Daoy (cell line): ENCODE measurements at regions not wholly inside any gene's neighbourhood (a gene's known extent, or its start where the extent isn't known, plus 50 kb on each side); places are given as distances from the start of the nearest gene placed in this dataset.

ENCODE experiments used
- DNase-seq: peaks from one replicate; pipeline ENCODE4 v3.0.0-alpha.2; 2015; ENCODE audit warnings: low read depth

- no peak for DNase-seq
Measured at GRCh38 chr6:147033267-147033666, 170.9 kb upstream of the STXBP5 start.

GRCh38 chr6:147035886-147036285 is 168.3 kb upstream of the STXBP5 start:
- no peak for DNase-seq

- DNase-seq, result no peak
Measured at GRCh38 chr6:147037881-147038280, 166.3 kb upstream of the STXBP5 start.

- DNase-seq, result no peak
Measured at GRCh38 chr6:147040121-147040910, 163.9 kb upstream of the STXBP5 start.

- DNase-seq, result no peak
Measured at GRCh38 chr6:147042679-147043078, 161.5 kb upstream of the STXBP5 start.

GRCh38 chr6:147043994-147044477 is 160.2 kb upstream of the STXBP5 start:
- DNase-seq, result no peak

GRCh38 chr6:147046141-147046877 is 157.9 kb upstream of the STXBP5 start:
- DNase-seq, result no peak

GRCh38 chr6:147048930-147049329 is 155.3 kb upstream of the STXBP5 start:
- DNase-seq, result no peak

GRCh38 chr6:147053311-147053921 is 150.8 kb upstream of the STXBP5 start:
- DNase-seq, result no peak

GRCh38 chr6:147054158-147054557 is 150.1 kb upstream of the STXBP5 start:
- DNase-seq, result no peak

GRCh38 chr6:147054871-147055270 is 149.3 kb upstream of the STXBP5 start:
- no peak for DNase-seq

- no peak for DNase-seq
Measured at GRCh38 chr6:147055821-147056392, 148.3 kb upstream of the STXBP5 start.

- DNase-seq, result no peak
Measured at GRCh38 chr6:147057188-147057587, 147.0 kb upstream of the STXBP5 start.

GRCh38 chr6:147057705-147058342 is 146.4 kb upstream of the STXBP5 start:
- no peak for DNase-seq

GRCh38 chr6:147058786-147059385 is 145.3 kb upstream of the STXBP5 start:
- DNase-seq, result no peak

- DNase-seq, result no peak
Measured at GRCh38 chr6:147060636-147061035, 143.6 kb upstream of the STXBP5 start.

- no peak for DNase-seq
Measured at GRCh38 chr6:147061252-147061651, 143.0 kb upstream of the STXBP5 start.

GRCh38 chr6:147063469-147064031 is 140.7 kb upstream of the STXBP5 start:
- peak; percentile 53 for DNase-seq

GRCh38 chr6:147065786-147066185 is 138.4 kb upstream of the STXBP5 start:
- peak; percentile 15 for DNase-seq

GRCh38 chr6:147067184-147067583 is 137.0 kb upstream of the STXBP5 start:
- DNase-seq, result no peak

- no peak for DNase-seq
Measured at GRCh38 chr6:147071776-147072175, 132.4 kb upstream of the STXBP5 start.
